PFSK-1 (cell line): ENCODE measurements at regions not wholly inside any gene's neighbourhood (a gene's known extent, or its start where the extent isn't known, plus 50 kb on each side); places are given as distances from the start of the nearest gene placed in this dataset.

Experiments used
- FOXP2 ChIP-seq: optimal IDR thresholded peaks from 2 replicates; pipeline ENCODE3; 2011; ENCODE audit warnings: borderline replicate concordance, control low read depth, inconsistent platforms; ENCODE audit not compliant: insufficient read depth; ENCODE audit errors: extremely low read length, extremely low read depth
- POLR2AphosphoS5 ChIP-seq: IDR thresholded peaks from 2 replicates; pipeline ENCODE4 v1.6.1; 2012; ENCODE audit warnings: low read depth, mild to moderate bottlenecking, control low read depth, low read length, moderate library complexity
- REST ChIP-seq, 2 experiments: IDR thresholded peaks; 2 replicates each; pipeline versions ENCODE4 v1.6.1 to v1.8.0; 2011 to 2012; ENCODE audit warnings: low read depth in 2 of 2, low read length in 2 of 2, control low read depth in 1 of 2, inconsistent platforms in 1 of 2, mild to moderate bottlenecking in 1 of 2, moderate library complexity in 1 of 2; ENCODE audit not compliant: insufficient read depth in 1 of 2
- SIN3A ChIP-seq: IDR thresholded peaks from 2 replicates; pipeline ENCODE4 v1.6.1; 2012; ENCODE audit warnings: mild to moderate bottlenecking, low read length, moderate library complexity, borderline replicate concordance; ENCODE audit not compliant: insufficient read depth
- TAF1 ChIP-seq: IDR thresholded peaks from 2 replicates; pipeline ENCODE4 v1.6.1; 2012; ENCODE audit warnings: low read length, control low read depth, borderline replicate concordance; ENCODE audit not compliant: insufficient read depth

- TF ChIP-seq TAF1 = no peak
- no peak for TF ChIP-seq POLR2AphosphoS5
- no peak for TF ChIP-seq SIN3A
- no peak for TF ChIP-seq REST (IDR thresholded peaks at IDR 0.05; ENCODE audit: insufficient read depth in 1 of 2, low read depth in 2 of 2, low read length in 2 of 2)
- TF ChIP-seq FOXP2 = no peak
Observed at GRCh38 chr7:119233015-119233414, 1008.5 kb downstream of the ANKRD7 start.
